ENCODE measurements at regions not wholly inside any gene's neighbourhood (a gene's known extent, or its start where the extent isn't known, plus 50 kb on each side); places are given as distances from the start of the nearest gene placed in this dataset.

- Mint-ChIP-seq H3K4me3 (no peak overlapping the region), H3K27me3 (peaks cover 6% of the 10 kb centered on the region), H3K36me3 (ENCODE audit: low read depth) (peaks cover 3% of the 10 kb centered on the region), H3K27ac (no peak overlapping the region), H3K9me3 (peaks cover 19% of the 10 kb centered on the region), H3K4me1 (ENCODE audit: low read depth) (no peaks in the 10 kb centered on the region)
- CTCF ChIA-PET, result no interaction called here
- ATAC-seq (ENCODE audit: poor library complexity) (no peak), DNase-seq (no peak)
- Histone ChIP-seq H3K27me3 (ENCODE audit: control insufficient read depth in 1 of 2, insufficient read depth in 2 of 2, low read length in 2 of 2) (no peaks in the 10 kb centered on the region), H3K9me3 (ENCODE audit: control insufficient read depth in 1 of 2, insufficient read depth in 1 of 2, low read length in 2 of 2) (peaks cover 0 to 4% of the 10 kb centered on the region in 2 experiments), H3K36me3 (ENCODE audit: insufficient read depth, low read length) (no peaks in the 10 kb centered on the region), H3K4me3 (ENCODE audit: low read length) (no peak overlapping the region), H3K27ac (ENCODE audit: low read depth in 1 of 2, low read length in 2 of 2) (no peak overlapping the region), H3K4me1 (ENCODE audit: insufficient read depth, low read length) (no peaks in the 10 kb centered on the region)
- POLR2A ChIA-PET, result no interaction called here
- intact Hi-C loops (cut with DNase I, micrococcal nuclease), result no loop called here
- TF ChIP-seq CTCF (IDR thresholded peaks at IDR 0.05), result no peak
Measured at GRCh38 chr12:46914336-46914735, 88.5 kb upstream of the SLC38A4 start.

GRCh38 chr12:46915082-46915481, 89.3 kb upstream of the SLC38A4 start:
- TF ChIP-seq CTCF (IDR thresholded peaks at IDR 0.05), result no peak
- ChIA-PET CTCF (no interaction called here), POLR2A (no interaction called here)
- intact Hi-C loops (cut with DNase I, micrococcal nuclease), result no loop called here
- Mint-ChIP-seq H3K9me3 (peaks cover 14% of the 10 kb centered on the region), H3K4me1 (ENCODE audit: low read depth) (no peaks in the 10 kb centered on the region), H3K4me3 (no peak overlapping the region), H3K27ac (no peak overlapping the region), H3K36me3 (ENCODE audit: low read depth) (peaks cover under 1% of the 10 kb centered on the region), H3K27me3 (peaks cover under 1% of the 10 kb centered on the region)
- ATAC-seq (ENCODE audit: poor library complexity) (no peak), DNase-seq (no peak)
- Histone ChIP-seq H3K27ac (ENCODE audit: low read depth in 1 of 2, low read length in 2 of 2) (no peak overlapping the region), H3K4me3 (ENCODE audit: low read length) (no peak overlapping the region), H3K9me3 (ENCODE audit: control insufficient read depth in 1 of 2, insufficient read depth in 1 of 2, low read length in 2 of 2) (peaks cover 0 to 4% of the 10 kb centered on the region in 2 experiments), H3K27me3 (ENCODE audit: control insufficient read depth in 1 of 2, insufficient read depth in 2 of 2, low read length in 2 of 2) (no peaks in the 10 kb centered on the region), H3K36me3 (ENCODE audit: insufficient read depth, low read length) (no peaks in the 10 kb centered on the region), H3K4me1 (ENCODE audit: insufficient read depth, low read length) (no peaks in the 10 kb centered on the region)

- intact Hi-C loops (cut with DNase I, micrococcal nuclease), result no loop called here
- TF ChIP-seq CTCF (IDR thresholded peaks at IDR 0.05), result no peak
- Mint-ChIP-seq H3K27ac (no peak overlapping the region), H3K4me1 (ENCODE audit: low read depth) (no peaks in the 10 kb centered on the region), H3K27me3 (no peaks in the 10 kb centered on the region), H3K4me3 (no peak overlapping the region), H3K36me3 (ENCODE audit: low read depth) (no peaks in the 10 kb centered on the region), H3K9me3 (peaks cover 10% of the 10 kb centered on the region)
- DNase-seq (no peak), ATAC-seq (ENCODE audit: poor library complexity) (no peak)
- POLR2A ChIA-PET, result no interaction called here
- no peaks in the 10 kb centered on the region for H3K27me3 ChIP-seq (ENCODE audit: control insufficient read depth in 1 of 2, insufficient read depth in 2 of 2, low read length in 2 of 2)
- CTCF ChIA-PET, result no interaction called here
- no peak overlapping the region for H3K27ac ChIP-seq (ENCODE audit: low read depth in 1 of 2, low read length in 2 of 2)
- H3K4me1 ChIP-seq (ENCODE audit: insufficient read depth, low read length), result no peaks in the 10 kb centered on the region
- peaks cover 0 to 4% of the 10 kb centered on the region in 2 experiments for H3K9me3 ChIP-seq (ENCODE audit: control insufficient read depth in 1 of 2, insufficient read depth in 1 of 2, low read length in 2 of 2)
- no peaks in the 10 kb centered on the region for H3K36me3 ChIP-seq (ENCODE audit: insufficient read depth, low read length)
- no peak overlapping the region for H3K4me3 ChIP-seq (ENCODE audit: low read length)
Measured at GRCh38 chr12:46915836-46916235, 90.0 kb upstream of the SLC38A4 start.

Measured in CD4-positive, alpha-beta T cell (primary cell).